GM19463 (cell line): ENCODE measurements at regions not wholly inside any gene's neighbourhood (a gene's known extent, or its start where the extent isn't known, plus 50 kb on each side); places are given as distances from the start of the nearest gene placed in this dataset.

Experiments used
- ATAC-seq: cut with Tn5 transposase; IDR thresholded peaks from one replicate; pipeline ENCODE4 v1.9.1; 2021; ENCODE audit warnings: mild to moderate bottlenecking, moderate library complexity; ENCODE audit not compliant: unreplicated experiment

DNA sequence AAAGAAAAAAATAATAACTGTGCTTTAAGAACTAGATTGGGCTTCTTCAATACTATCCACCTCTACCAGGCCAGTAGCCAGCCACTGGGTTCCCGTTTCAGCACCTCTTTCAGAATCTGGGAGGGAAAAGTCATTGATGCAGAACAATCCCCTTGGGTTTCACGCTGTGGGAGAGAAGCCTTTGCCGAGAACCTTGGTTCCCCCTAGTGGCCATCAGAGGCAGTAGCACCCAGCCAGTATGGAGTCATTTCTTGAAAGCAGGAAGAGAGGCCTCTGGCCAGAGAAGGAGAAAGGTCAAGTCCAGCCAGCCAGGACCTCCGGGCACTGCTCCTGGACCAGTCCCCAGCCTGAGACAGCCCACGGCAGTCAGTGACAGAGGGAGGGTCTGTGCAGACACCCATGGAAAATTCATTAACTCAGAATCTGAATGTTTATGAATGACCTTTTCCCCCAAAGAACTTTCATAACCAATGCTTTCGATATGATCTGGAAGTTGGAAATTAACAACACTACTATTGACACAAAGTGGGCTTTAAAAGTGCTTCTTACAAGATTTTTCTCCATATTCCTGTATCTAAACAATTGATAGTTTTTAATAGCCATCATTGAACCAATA is 51.2 kb upstream of the CDH5 start:
- ATAC-seq = peak; percentile 96

DNA sequence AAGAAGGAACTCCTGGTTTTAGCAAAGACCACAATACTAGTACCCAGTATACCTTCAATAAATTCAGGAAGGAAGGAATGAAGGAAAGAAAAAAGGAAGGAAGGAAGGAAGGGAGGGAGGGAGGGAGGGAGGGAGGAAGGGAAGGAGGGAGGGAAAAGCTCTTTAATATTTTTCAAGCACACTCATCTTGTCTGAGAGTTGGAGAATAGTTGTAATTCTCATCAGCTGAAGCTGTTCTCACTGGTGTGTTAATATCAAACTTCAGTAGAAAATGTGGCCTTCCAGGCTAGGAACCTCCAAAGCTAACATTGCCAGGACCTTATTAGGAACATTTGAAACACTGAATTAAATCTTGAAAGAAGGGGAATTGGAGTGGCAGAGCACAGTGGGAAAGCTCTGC is 55.2 kb upstream of the CDH5 start:
- no peak for ATAC-seq

DNA sequence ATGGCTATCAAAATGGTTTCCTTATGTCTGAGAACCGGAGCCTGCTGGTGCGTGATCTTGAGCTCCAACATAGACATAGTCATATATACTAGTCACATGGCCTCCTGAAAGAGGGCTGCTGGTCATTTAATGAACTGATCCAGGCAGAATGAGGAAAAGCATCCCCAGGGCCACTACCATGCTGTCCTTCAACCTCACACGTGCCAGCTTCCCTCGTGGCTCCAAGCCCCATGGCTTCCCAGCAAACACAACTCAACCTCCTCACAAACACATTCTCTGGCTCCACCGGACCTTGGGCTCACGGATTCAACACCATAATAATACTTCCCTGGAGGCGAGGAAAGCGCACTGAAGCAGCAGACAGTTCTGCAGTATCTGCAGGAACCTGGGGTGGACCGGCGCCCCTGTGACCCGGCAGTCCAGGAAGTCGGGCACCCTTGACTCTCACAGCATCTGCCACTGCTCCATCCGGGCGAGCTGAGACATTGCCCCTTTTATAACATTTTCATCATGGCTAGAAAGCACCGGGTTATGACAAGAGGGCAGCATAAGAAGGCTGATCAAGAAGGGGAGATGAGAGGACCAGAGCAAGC is 57.2 kb upstream of the CDH5 start:
- ATAC-seq = no peak

DNA sequence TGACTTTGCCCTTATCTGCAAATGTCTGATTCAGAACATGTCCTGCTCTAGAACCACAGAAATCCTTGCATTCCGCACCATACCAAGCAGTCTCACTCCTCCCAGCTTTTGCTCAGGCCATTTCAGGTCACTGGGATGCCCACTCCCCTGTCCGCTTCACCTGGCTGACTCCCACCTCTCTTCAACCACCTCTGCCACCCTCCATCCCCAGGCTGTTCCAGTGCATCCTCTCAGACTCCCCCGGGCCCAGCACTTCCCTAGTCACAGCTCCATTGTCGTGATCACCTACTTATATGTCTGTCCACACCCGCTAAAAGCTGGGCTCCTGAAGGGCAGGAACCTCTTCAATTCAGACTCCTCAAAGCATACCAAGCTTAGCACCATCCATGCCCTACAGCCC is 58.4 kb upstream of the CDH5 start:
- ATAC-seq = no peak

DNA sequence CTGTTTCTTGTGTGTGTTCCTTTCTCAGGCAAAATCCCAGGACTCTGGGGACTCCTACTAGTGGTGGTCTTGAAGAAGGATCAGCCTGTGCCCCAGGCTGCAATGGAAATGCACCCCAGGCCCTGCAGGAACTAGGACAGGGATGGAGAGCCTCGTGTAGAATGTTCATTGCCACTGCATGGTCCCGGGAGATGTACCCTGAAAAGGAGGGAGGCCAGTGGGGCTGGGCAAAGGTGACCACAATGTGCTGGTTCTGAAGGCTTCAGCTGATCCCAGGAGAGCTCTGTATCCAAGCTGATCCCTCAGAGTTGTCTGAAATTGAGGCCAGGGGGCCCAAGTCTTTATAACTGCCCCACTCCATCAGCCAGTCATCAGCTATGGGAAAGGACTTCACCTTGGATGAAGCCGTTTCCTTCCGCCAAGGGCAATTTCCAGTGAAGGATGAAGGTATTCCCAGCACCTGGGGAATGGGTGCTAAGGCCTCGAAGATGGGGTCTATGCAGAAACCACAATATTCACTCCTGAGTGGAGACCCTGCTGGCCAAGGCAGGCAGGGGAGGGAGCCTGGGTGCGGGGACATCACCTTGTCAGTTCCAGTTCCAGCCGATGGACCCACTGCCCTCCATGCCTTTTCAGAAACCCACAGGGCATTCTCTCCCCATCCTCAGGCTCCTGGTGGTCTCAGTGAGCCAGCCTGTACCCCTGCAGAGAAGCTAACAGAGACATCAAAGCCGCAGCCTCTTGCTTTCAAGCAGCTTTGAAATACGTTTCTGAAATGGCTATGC is 59.9 kb upstream of the CDH5 start:
- no peak for ATAC-seq

DNA sequence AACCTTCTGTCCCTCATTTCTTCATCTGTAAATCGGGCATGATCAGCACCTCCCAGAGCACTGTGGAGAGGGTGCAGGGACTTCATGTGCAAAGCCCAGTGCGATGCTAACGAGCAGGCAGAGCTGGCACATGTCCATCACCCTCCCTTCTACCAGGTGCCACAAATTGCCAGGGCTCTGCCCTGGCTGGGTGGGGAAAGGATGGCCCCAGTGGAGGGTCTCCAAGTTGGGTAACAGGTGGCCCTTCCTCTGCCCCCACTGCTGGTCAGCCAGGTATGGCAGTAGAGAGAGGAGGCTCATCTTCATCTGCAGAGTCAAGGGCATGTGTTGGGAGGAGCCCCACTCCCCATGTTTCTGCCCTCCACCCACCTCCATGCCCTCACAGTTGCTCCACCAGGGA is 61.5 kb upstream of the CDH5 start:
- ATAC-seq = no peak

DNA sequence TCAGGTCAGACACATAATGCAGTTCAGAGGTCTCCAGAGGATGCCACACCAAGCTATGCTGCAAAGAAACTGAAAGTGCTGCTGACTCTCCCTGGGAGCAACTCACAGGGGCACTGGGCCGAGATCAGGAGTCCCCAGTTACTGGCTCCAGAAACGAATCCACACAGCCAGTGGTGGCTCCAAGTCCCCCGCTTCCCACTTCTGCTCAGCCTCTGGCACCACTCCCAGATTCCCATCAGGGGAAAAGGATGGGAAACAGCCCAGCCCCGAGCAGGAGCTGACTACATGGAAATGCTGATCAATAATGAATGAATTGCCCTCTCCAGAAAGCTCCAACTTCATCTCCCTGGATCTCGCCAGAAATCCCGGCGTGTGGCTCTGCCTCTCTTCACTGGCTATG is 62.3 kb upstream of the CDH5 start:
- ATAC-seq = no peak

DNA sequence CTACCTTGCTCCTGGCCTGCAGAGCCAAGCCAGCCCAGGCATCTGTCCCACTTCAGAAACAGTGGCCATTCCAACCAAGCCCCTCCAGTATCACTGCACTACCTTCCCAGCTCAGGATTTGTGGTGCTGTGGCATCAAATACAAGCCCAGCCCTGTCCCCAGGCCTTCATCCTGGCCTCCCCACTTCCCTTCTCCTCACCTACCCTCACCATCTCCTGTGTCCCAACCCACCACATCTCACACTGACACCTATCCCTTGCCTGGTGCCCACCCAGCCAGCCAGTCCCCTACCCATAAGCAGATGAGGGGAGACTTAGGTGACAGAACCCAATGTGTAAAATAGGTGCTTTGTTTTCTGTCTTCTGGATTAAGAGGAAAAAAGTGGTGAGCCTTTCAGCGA is 66.0 kb upstream of the CDH5 start:
- ATAC-seq = no peak

DNA sequence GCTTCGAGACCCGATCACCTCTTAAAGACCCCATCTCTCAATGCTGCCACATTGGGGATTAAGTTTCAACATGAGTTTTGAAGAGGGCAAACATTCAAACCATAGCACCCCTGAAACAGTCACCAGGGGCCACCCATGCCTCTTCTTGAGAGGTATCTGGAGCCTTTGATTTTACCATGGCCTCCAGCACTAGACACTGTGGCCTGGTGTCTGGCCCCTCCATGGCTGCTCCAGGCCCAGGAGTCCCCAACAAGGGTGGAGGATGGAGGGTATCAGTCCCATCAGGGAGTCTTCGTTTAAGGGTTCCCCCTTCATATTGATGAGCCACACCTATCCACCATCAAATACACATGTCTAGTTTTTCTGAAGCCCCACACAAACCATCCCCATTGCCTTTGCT is 66.5 kb upstream of the CDH5 start:
- ATAC-seq = no peak

DNA sequence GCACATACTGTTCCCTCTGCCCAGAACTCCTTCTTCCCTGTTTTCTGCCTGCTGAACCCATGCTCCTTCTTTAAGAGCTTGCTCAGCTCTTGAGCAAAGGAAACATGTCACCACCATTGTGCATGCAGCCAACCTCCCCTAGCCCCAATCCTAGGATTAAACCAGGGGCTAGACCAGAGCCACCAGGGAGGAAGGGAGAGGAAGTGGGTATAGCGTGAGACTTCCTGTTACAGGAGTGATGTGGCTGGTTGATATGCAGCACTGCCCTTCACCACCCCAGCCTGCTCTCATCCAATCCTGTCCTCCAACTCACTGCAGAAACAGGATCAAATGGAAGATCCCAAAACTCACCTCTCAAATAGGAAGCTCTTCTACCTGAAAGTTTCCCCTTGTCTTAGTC is 67.1 kb upstream of the CDH5 start:
- ATAC-seq = no peak

DNA sequence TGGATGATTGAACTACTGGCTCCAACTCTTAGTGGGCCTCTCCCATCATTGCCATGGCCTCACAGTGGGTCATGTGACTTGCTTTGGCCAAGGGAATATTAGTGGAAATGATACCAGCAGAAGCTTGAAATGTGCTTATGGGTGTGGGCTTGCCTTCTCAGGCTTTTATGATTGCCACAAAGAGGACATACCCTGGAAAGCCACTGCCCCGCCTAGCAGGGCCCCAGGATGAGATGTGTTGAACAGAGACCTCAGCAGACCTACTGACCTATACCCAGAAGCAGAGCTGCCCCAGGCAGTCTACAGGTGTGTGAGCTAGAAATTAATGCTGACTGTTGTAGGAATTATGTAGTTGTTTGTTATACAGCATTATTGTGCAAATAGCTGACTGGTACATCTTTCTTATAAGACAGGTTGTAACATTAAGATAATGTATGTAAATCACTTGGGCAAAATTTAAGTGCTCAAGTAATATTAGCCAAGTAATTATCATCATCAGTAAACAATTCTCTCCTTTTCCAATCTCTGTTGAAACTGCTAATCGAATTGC is 67.8 kb upstream of the CDH5 start:
- no peak for ATAC-seq

DNA sequence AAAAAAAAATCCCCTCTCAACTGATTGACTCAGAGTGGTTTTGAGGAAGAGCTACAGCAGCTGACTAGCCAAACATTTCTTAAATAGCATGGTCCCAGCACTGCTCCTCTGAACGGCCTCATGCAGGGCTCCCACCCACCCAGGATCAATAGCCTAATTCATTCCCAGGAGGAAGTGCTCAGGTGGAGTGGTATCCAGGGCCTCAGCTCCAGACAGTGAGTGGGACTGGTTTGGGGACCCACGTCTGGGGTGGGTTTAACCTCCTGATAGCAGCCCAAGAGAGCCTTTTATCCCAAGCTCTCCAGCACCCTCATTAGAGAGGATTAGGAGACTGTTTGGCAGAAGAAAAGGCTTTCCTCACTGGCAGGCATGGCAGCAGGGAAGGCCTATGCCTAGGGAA is 68.5 kb upstream of the CDH5 start:
- no peak for ATAC-seq

DNA sequence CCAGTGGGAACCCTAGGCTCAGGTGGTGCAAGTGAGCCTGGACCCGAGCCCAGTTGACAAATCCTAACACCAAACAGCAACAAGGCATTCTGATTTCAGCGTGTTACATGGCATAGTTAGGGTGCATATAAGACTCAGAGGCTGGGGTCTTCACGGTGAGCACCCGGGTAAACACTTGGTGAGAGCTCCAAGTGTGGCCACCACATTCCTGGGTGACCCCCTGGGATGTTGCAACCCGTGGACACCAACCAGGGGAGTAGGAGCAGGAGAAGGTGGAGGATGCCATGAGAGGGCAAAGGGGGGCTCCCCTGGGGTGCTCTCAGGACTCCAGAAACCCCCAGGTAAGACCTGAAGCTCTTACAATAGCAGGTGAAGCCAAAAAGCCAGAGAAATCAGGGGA is 69.9 kb upstream of the CDH5 start:
- no peak for ATAC-seq

DNA sequence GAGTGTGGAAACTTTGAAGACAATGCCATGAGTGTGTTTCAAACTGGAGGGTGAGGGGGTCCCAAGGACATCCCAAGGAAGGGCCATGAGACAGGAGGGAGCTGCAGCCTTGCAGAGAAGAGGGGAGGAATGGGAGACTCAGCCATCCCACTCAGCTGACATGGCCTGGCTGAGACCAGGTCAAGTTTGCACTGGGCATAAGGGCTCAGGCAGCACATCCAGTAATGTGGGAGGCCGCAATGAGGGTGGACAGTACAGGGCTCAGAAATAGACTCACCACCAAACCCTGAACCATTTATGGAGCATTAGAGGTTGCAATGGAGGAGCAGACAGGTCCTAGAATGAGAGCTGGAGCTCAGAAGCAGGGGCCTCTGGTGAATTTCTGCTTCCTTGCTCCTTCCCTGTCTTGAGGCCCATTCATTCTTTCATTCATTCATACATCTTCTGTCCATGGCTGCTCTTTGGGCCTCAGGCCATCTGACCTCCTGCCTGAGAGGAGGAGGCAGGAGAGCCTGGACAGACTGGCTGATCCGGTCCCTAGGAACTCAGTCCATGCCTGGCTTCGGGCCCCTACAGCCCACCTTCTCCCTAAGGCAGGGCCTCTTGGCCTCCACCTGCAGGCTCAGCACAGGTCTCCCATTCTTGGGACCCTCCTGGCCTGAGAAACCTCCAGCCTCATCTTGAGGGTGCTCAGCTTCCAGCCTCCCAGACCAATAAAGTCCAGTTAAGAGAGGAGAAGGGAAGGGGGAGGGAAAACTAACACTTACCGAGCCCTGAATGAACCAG is 70.5 kb upstream of the CDH5 start:
- no peak for ATAC-seq

DNA sequence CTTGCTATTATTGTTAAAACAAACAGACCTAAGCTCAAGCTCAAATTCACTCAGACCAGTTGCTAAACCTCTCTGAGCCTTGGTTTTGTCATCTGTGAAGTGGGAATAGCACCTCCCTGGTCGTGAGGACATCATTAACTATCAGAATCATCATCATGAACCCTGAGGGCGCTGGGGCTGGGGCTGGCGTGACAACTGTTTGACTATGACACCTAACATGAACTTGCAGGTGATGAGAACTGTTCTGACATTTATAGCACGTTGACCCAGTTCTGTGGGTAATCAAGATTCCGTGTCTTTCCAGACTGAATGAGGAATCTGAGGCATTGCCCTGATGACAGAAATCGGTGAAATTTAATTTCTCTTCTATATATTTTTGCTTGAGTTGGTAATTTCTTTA is 71.3 kb upstream of the CDH5 start:
- ATAC-seq = no peak

DNA sequence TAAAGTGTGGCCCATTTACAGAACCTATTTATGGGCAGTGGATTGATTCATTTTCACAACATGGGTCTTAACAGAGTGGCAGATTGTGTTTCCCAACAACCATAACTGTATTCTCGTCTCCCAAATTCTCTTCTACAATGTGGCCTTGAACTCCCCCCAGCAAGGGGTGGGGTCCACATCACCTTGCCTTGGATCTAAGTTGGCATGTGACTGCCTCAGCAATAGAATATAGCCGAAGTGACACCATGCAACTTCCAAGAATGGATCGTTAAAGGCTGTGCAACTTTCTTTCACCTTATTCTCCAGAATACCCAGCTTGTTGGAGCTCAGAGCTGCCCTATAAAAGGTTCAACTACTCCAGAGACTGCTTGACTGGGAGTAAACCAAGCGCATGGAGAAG is 72.0 kb upstream of the CDH5 start:
- ATAC-seq = no peak

DNA sequence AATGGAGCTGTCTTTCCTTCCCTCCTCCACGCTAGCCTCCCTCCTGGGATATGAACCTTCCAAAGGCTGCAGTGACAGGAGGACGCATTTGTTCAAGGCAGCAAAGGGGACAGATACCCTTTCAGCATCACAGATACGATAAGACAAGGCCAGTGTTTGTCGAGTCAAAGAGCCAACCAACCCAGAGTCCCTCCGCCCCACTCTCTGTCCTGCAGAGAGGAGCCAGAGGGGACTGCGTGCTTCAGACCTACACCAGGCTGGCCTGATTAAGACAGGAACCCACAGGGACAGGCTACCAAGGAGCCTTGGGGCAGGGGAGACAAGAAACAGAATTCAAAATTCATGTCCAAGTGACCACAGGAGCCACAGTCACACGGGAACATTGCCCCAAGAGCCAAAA is 72.6 kb upstream of the CDH5 start:
- ATAC-seq = no peak

DNA sequence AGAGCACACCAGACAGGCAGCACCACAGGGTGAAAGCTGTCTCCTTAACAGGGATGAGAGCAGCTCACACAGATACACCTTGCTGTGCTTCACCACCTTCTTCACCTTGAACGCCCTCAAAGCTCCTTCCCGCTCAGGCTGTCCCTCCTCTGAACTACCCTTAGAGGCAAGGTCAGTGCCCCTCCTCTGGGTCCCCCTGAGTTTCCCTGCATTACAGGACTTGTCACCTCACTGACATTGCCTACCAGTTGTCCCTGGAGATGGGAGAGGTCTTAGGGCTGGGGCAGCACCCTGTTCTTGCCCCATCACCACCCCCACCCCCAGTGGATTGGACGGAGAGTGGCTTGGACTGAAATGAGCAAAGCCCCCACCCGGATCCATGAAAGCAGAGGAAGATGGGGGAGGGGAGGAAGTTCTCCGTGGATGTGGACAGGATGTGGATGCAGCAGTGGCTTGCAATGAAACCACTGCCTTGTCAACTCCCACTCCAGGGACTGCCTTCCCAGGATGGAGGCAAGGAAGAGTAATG is 73.2 kb upstream of the CDH5 start:
- ATAC-seq = no peak

DNA sequence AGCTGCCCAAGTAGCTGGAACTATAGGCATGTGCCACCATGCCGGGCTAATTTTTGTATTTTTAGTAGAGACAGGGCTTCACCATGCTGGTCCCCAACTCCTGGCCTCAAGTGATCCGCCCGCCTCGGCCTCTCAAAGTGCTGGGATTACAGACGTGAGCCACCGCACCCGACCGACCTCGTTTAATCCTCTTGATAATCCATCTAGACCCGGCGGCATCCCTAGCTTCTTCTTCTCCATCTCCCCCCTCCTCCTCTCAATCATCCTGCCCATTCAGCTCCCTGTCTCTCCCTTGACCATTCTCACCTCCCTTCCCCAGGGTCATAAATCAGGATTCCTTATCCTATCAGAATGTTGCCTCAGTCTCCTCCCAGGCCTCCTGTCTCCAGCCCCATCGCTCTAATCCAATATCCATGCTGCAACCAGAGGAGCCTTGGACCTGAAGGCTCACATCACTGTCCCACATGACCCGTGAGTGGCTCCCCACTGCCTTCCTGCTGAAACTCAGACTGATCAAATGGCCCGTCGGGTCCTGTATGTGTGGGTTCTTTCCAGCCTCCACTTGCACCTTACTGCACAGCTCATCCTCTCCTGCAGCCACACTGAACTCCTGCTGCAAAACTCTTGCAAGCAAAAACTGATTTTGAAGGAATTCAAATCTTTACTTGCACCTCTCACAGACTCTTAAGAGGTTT is 74.1 kb upstream of the CDH5 start:
- ATAC-seq = no peak

DNA sequence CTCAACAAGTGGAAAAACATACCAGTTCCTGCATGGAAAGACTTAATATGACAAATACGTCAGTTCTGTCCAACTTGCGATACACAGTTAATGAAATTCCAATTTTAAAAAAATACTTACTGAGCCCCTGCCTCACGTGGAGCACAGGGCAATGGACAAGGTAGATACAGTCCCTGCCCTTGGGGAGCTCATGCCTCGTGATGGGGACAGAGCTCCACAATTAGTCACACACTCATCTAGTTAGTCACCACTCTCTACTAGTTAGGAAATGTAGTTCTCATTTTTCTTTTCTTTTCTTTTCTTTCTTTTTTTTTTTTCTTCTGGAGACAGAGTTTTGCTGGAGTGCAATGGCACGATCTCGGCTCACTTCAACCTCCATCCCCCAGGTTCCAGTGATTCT is 74.7 kb upstream of the CDH5 start:
- no peak for ATAC-seq

DNA sequence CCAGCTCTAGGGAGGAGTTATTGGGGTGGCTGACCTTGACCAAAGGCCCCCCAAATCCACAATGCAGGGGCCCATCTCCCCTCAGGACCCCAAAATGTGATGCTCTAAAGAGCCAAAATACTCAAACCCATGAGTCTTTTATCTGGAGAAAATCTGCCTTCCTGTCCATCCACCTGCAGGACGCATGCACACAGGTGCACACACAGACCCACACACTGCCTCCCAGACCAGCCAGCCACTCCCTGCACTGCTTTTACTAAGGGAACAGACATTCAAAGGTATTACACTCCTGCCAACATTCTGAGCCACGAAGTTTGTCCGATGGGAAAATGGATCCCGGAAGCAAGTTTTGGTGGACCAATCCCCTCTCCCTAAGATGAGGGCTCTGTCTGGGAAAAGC is 76.1 kb upstream of the CDH5 start:
- no peak for ATAC-seq
